Muscle layer of duodenum (tissue), 2 donors: ENCODE measurements at regions not wholly inside any gene's neighbourhood (a gene's known extent, or its start where the extent isn't known, plus 50 kb on each side); places are given as distances from the start of the nearest gene placed in this dataset.
"Not testable (repeated sequence)": the region's sequence is repeated elsewhere in the genome, so short reads cannot be mapped to it uniquely, and the experiment has no call there.

Source experiments
- H3K27ac ChIP-seq: one replicate; pipeline ENCODE4 v1.7.0; 2013; ENCODE audit warnings: mild to moderate bottlenecking, low read length
- H3K27me3 ChIP-seq: one replicate; pipeline ENCODE4 v1.7.0; 2013; ENCODE audit warnings: low read depth, mild to moderate bottlenecking, control low read depth, low read length
- H3K36me3 ChIP-seq, 2 donors: one replicate each; pipeline ENCODE4 v1.7.0; 2013; ENCODE audit warnings: low read length in 2 of 2, control low read depth in 1 of 2, mild to moderate bottlenecking in 1 of 2; ENCODE audit not compliant: insufficient read depth in 2 of 2, control insufficient read depth in 1 of 2
- H3K4me1 ChIP-seq, 2 donors: one replicate each; pipeline ENCODE4 v1.7.0; 2013; ENCODE audit warnings: low read length in 2 of 2, mild to moderate bottlenecking in 2 of 2, control low read depth in 1 of 2, moderate library complexity in 1 of 2; ENCODE audit not compliant: insufficient read depth in 2 of 2, control insufficient read depth in 1 of 2
- H3K4me3 ChIP-seq, 2 donors: one replicate each; pipeline ENCODE4 v1.7.0; 2013; ENCODE audit warnings: low read length in 2 of 2, low read depth in 1 of 2, mild to moderate bottlenecking in 1 of 2
- H3K9me3 ChIP-seq, 2 donors: one replicate each; pipeline ENCODE4 v1.7.0; 2013; ENCODE audit warnings: low read length in 2 of 2, control low read depth in 1 of 2, mild to moderate bottlenecking in 1 of 2; ENCODE audit not compliant: control insufficient read depth in 1 of 2
- donor health status: healthy.

GRCh38 chr16:88275336-88276122 is 107.2 kb upstream of the ZNF469 start:
- not testable (repeated sequence) for H3K4me1 ChIP-seq, H3K36me3 ChIP-seq, H3K9me3 ChIP-seq, H3K27ac ChIP-seq, H3K4me3 ChIP-seq, H3K27me3 ChIP-seq

GRCh38 chr16:88276123-88276588 is 106.6 kb upstream of the ZNF469 start:
- not testable (repeated sequence) for H3K9me3 ChIP-seq, H3K36me3 ChIP-seq, H3K4me1 ChIP-seq

DNA sequence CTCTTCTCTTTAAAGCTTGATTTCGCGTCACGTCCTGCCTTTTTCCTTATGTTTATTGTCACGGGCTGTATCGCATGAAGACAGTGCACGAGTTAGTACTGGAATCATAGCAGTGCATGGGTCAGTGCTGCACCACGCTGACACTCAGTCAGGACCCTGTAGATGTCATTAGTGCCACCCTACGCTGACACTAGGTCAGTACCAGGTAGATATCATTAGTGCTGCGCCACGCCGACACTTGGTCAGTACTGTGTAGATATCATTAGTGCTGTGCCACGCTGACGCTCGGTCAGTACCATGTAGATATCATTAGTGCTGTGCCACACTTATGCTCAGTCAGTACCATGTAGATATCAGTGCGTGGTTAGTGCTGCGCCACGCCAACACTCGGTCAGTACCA is 106.2 kb upstream of the ZNF469 start:
- H3K4me3 ChIP-seq, result no peak overlapping the region
- peaks cover 0 to under 1% of the 10 kb centered on the region in 2 donors for H3K4me1 ChIP-seq
- no peaks in the 10 kb centered on the region for H3K27me3 ChIP-seq
- no peaks in the 10 kb centered on the region for H3K9me3 ChIP-seq
- H3K36me3 ChIP-seq, result no peaks in the 10 kb centered on the region
- no peak overlapping the region for H3K27ac ChIP-seq

More at GRCh38 chr16:88276123-88276588, 106.6 kb upstream of the ZNF469 start:
- not testable (repeated sequence) for H3K4me3 ChIP-seq, H3K27ac ChIP-seq, H3K27me3 ChIP-seq

DNA sequence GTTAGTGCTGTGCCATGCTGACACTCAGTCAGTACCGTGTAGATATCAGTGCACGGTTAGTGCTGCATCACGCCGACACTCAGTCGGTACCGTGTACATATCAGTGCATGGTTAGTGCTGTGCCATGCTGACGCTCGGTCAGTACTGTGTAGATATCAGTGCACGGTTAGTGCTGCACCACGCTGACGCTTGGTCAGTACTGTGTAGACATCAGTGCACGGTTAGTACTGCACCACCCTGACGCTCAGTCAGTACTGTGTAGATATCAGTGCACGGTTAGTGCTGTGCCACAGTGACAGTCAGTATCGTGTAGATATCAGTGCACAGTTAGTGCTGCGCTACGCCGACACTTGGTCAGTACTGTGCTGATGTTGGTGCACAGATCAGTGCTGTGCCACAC is 102.8 kb upstream of the ZNF469 start:
- Histone ChIP-seq H3K36me3 (no peaks in the 10 kb centered on the region), H3K27ac (no peak overlapping the region), H3K9me3 (no peaks in the 10 kb centered on the region), H3K4me1 (peaks cover 0 to 14% of the 10 kb centered on the region in 2 donors), H3K4me3 (no peak overlapping the region), H3K27me3 (no peaks in the 10 kb centered on the region)

DNA sequence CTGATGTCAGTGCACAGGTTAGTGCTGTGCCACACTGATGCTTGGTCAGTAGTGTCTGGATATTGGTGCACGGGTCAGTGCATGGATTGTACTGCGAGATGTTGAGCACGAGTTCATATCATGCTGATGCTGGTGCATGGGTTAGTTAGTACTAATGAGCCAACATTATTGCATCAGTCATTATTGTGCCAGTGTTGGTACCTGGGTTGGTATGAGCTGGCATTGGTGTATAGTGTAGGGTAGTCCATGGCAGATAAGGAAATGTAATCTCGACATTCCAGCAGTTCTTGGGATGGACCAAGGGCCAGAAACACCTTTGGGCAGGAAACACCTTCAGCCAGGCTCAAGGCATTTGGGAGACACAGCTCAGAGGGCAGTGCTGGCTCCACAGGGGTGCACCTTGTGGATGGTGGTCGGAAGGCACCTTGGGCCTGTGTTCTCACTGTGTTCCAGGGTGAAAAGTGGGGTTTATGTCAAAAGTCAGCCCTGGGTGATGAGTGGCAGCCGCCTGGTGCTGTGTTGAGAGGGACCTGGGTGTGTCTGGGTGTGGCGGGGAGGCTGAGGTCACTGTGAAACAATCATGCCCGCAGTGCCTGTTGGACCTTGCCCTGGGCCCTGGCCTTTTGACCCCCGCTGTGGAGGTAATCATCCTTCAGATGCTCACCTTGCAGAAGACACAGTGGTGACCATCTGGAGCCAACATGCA is 100.7 kb upstream of the ZNF469 start:
- Histone ChIP-seq H3K27me3 (no peaks in the 10 kb centered on the region), H3K4me1 (peaks cover 0 to 14% of the 10 kb centered on the region in 2 donors), H3K36me3 (no peaks in the 10 kb centered on the region), H3K27ac (no peak overlapping the region), H3K4me3 (no peak overlapping the region), H3K9me3 (peaks cover 1 to 4% of the 10 kb centered on the region in 2 donors)

DNA sequence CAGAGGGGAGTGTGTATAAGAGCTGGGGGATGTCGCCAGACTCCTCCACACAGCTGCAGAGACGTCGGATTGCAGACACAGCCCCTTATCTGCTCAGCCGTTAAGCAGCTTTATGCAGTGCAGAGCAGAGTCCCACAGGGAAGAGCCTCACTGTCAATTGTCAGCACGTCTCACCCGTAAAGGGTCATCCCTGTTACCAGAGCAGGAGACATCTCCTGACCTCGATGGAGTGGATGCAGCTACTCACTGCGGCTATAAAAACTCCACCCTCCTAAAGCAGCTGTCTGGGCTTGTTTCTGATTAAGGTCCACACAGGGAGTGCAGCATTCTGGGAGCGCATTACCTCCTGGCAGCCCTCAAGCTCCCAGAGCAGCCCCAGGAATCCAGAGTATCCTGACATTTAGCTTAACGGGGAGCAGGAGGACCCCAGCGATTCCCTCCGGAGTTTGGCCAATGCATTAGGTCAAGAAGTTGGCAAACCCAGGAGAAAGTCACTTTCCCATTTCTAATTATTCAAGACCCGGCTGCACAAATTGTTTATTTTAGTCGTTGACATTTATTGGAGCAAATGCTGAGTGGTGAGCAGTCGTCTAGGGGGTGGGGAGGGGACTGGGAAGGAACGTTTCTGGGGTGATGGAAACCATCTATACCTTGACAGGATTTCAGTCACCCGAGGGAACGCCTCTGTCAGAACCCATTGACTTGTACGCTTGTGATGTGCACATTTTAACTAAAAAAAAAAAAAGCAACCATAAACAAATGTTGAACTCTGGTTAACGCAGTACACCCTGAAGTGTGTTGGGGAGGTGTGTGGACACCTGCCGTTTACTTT is 100.0 kb upstream of the ZNF469 start:
- no peaks in the 10 kb centered on the region for H3K36me3 ChIP-seq
- no peak overlapping the region for H3K27ac ChIP-seq
- peaks cover 2 to 6% of the 10 kb centered on the region in 2 donors for H3K9me3 ChIP-seq
- no peak overlapping the region for H3K4me3 ChIP-seq
- no peaks in the 10 kb centered on the region for H3K27me3 ChIP-seq
- H3K4me1 ChIP-seq, result peaks cover 0 to 14% of the 10 kb centered on the region in 2 donors

DNA sequence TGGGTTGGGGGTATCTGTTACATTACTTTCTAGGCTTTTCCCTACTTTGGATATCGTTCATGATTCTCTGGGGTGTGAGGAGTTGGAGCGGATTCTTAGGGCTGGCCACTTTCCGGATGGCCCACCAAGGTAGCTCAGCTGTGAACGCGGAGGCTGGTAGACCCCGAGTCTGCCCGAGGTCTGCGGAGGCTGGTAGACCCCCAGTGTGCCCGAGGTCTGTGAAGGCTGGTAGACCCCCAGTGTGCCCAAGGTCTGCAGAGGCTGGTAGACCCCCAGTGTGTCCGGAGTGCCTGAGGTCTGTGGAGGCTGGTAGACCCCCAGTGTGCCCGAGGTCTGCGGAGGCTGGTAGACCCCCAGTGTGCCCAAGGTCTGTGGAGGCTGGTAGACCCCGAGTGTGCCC is 99.2 kb upstream of the ZNF469 start:
- peaks cover 3 to 6% of the 10 kb centered on the region in 2 donors for H3K9me3 ChIP-seq

DNA sequence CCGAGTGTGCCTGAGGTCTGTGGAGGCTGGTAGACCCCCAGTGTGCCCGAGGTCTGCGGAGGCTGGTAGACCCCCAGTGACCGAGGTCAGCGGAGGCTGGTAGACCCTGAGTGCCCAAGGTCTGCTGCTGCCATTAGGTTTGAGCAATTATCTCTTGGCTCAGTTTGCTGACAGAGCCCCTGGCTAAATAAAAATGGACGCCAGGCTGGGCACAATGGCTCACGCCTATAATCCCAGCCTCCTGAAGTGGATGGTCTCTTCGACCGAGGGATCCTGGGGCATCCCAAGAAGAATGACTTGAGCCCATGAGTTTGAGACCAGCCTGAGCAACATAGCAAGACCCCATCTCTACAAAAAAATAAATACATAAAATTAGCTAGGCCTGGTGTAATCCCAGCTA is 98.7 kb upstream of the ZNF469 start:
- no peaks in the 10 kb centered on the region for H3K36me3 ChIP-seq
- no peak overlapping the region for H3K4me3 ChIP-seq
- peaks cover 6 to 8% of the 10 kb centered on the region in 2 donors for H3K9me3 ChIP-seq
- H3K4me1 ChIP-seq, result peaks cover 0 to 14% of the 10 kb centered on the region in 2 donors
- no peaks in the 10 kb centered on the region for H3K27me3 ChIP-seq
- no peak overlapping the region for H3K27ac ChIP-seq

More for the DNA sequence above, 99.2 kb upstream of the ZNF469 start:
- Histone ChIP-seq H3K27me3 (no peaks in the 10 kb centered on the region), H3K4me1 (peaks cover 0 to 14% of the 10 kb centered on the region in 2 donors), H3K4me3 (no peak overlapping the region), H3K36me3 (no peaks in the 10 kb centered on the region), H3K27ac (no peak overlapping the region)

- H3K27ac ChIP-seq, result no peak overlapping the region
- no peaks in the 10 kb centered on the region for H3K36me3 ChIP-seq
- no peaks in the 10 kb centered on the region for H3K27me3 ChIP-seq
- peaks cover 6 to 9% of the 10 kb centered on the region in 2 donors for H3K9me3 ChIP-seq
- no peak overlapping the region for H3K4me3 ChIP-seq
- peaks cover 0 to 14% of the 10 kb centered on the region in 2 donors for H3K4me1 ChIP-seq
Measured at GRCh38 chr16:88284626-88285513, 97.9 kb upstream of the ZNF469 start.

- H3K27me3 ChIP-seq, result no peaks in the 10 kb centered on the region
- H3K4me3 ChIP-seq, result no peak overlapping the region
- H3K36me3 ChIP-seq, result no peaks in the 10 kb centered on the region
- no peak overlapping the region for H3K27ac ChIP-seq
- H3K9me3 ChIP-seq, result peaks cover 6 to 9% of the 10 kb centered on the region in 2 donors
- peaks cover 0 to 14% of the 10 kb centered on the region in 2 donors for H3K4me1 ChIP-seq
Measured at GRCh38 chr16:88285514-88285822, 97.3 kb upstream of the ZNF469 start.
